ENCODE measurements at regions not wholly inside any gene's neighbourhood (a gene's known extent, or its start where the extent isn't known, plus 50 kb on each side); places are given as distances from the start of the nearest gene placed in this dataset.
"Not testable (repeated sequence)": the region's sequence is repeated elsewhere in the genome, so short reads cannot be mapped to it uniquely, and the experiment has no call there.

DNA sequence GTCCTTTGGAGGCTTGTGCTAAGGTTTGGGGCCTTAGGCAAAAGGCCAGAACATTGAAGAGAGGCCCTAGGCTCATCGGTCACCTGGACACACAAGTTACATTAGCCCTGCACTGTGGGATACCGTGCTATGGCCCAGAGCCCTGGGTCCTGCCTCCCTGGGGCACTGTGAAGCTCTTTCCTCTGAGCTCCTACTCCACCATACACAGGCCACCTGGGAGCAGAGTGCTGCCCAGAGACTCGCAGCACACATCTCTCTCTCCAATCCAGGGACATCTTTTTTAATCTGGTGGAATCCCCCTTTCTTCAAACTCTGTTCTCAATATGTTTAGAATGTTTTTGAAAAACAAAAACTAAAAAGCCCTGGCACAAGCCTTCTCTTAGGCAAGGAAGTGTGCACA is 314.2 kb upstream of the RGS6 start:
- no peak for DNase-seq (ENCODE audit: extremely low read depth in 1 of 11, low read depth in 9 of 11, low spot score in 4 of 11)

GRCh38 chr14:71618716-71619115 is 313.5 kb upstream of the RGS6 start:
- no peak for DNase-seq (ENCODE audit: extremely low read depth in 1 of 11, low read depth in 9 of 11, low spot score in 4 of 11)

DNA sequence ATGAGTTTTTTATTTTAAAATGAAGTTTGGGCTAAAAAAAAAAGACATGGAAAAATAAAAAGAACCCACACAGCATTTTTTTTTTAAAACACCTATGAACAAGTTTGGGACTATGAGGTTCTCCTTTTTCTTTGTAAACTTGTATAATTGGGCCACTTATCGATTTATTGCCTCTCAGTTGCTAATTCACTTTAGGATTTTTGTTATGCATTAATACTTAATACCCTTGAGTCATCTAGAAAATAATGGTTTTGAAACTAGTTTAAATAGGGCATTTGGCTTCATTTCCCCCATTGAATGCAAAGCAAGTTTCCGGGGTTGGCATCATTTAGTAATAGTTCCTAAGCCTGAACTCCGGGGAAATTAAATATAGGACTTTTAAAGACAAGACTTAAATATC is 312.8 kb upstream of the RGS6 start:
- DNase-seq (ENCODE audit: extremely low read depth in 1 of 11, low read depth in 9 of 11, low spot score in 4 of 11), result no peak

- no peak for DNase-seq (ENCODE audit: extremely low read depth in 1 of 11, low read depth in 9 of 11, low spot score in 4 of 11)
These were observed 311.8 kb upstream of the RGS6 start for GRCh38 chr14:71620401-71620800.

GRCh38 chr14:71621276-71621675 is 311.0 kb upstream of the RGS6 start:
- DNase-seq (ENCODE audit: extremely low read depth in 1 of 11, low read depth in 9 of 11, low spot score in 4 of 11), result no peak

DNA sequence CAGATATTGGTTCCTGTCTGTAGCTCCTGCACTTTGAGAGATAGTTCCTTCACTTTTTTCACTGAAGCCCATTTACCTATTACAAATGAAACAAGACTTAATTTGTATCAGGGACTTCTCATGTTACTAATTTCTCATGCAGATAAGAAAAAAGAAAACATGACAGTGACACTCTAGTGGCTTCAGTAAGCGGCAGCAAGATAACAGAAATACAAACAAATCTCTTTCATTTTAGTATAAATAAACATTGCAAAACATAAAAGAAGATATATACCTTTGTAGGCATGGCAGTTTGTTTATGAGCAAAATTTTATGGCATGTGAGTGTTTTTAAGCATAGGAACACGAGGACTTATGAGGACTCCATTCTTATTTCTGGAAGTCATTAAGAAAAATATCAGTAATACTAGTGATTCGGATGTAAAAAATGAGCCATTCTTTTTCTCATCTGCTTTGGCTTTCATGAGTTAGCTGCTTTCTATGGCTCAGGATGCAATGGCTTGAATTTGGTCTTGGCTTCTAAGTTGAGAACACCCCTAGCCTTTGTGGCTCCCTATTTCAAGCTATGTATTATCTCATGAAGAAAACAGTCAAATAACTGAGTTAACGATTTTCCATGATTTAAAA is 310.1 kb upstream of the RGS6 start:
- no peak for DNase-seq (ENCODE audit: extremely low read depth in 1 of 11, low read depth in 9 of 11, low spot score in 4 of 11)

- no peak for DNase-seq (ENCODE audit: extremely low read depth in 1 of 11, low read depth in 9 of 11, low spot score in 4 of 11)
These were observed 308.3 kb upstream of the RGS6 start for GRCh38 chr14:71623939-71624338.

GRCh38 chr14:71625175-71625574 is 307.1 kb upstream of the RGS6 start:
- DNase-seq (ENCODE audit: extremely low read depth in 1 of 11, low read depth in 9 of 11, low spot score in 4 of 11), result no peak

DNA sequence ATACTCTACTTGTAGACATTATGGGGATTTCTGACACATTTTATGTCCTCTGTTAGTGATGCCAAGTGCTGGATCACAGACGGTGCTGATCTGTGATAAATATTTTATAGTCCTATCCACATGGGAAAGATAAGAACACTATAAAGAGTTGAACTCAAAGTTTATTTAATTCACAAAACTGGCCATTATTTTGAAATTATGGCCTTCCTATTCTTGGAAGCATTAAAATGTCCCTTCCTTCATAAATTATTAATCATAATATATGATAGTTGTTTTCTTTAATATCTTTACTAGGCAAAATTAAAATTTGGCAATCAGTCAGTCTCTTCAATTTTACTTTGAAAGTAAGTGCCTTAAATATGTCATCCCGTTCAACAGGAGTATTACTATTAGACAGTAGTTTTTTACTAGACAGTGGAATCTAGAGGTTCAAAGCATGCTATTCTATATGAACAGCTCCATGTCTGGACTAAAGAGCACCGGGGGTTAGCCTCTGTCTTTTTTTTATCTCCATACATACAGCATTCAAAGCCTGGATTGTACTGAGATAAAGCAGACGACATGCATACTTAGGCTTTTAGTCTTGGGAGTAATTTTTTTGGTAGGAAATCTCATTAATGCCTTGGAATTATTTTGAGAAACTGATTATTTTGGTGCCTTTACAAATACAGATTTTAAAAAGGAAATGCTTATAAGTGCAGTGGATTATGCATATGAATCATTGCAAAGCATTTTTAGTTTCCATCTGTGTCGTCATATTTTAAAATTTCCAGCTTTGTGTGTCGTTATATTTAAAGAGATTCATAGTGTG is 306.1 kb upstream of the RGS6 start:
- DNase-seq (ENCODE audit: extremely low read depth in 1 of 11, low read depth in 9 of 11, low spot score in 4 of 11), result peak in 10 of 11 donors; percentile 10 to 53 (median 30)

DNA sequence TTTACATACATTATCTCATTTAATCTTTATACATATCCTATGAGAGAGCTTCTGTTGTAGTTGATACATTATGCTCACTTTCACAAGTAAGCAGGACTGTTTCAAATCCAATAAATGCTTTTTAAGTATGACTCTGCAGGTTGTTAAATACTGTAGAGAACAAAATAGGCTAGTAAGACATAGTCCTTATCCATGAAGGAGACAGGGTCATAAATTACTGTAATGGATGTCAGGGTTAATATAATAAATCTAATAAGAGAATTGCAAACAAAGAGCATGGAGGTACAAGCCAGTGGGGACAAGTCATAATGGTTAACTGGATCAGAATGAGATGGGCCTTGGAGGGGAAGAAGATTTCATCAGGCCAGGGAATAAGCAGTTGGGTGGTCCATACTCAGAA is 303.8 kb upstream of the RGS6 start:
- DNase-seq (ENCODE audit: extremely low read depth in 1 of 11, low read depth in 9 of 11, low spot score in 4 of 11), result no peak

- DNase-seq (ENCODE audit: extremely low read depth in 1 of 11, low read depth in 9 of 11, low spot score in 4 of 11), result no peak
These were observed 303.0 kb upstream of the RGS6 start for GRCh38 chr14:71629250-71629649.

- no peak for DNase-seq (ENCODE audit: extremely low read depth in 1 of 11, low read depth in 9 of 11, low spot score in 4 of 11)
These were observed 302.3 kb upstream of the RGS6 start for GRCh38 chr14:71629765-71630492.

GRCh38 chr14:71631030-71631429 is 301.2 kb upstream of the RGS6 start:
- not testable (repeated sequence) for DNase-seq (ENCODE audit: extremely low read depth in 1 of 11, low read depth in 9 of 11, low spot score in 4 of 11)

GRCh38 chr14:71632440-71632946 is 299.7 kb upstream of the RGS6 start:
- DNase-seq (ENCODE audit: extremely low read depth in 1 of 11, low read depth in 9 of 11, low spot score in 4 of 11), result no peak

DNA sequence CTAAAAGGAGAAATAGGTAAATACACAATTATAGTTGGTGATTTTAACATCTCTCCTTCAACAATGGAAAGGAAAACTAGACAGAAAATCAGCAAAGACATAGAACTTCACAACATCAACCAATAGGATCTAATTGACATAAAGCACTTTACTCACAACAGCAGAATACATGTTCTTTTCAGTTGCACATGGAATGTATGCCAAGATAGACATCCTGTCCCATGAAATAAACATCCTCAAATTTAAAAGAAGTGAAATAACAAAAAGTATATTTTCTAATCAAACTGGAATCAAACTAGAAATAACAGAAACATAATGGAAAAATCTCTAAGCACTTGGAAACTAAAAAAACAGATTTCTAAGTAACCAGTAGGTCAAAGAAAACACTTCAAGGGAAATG is 296.2 kb upstream of the RGS6 start:
- no peak for DNase-seq (ENCODE audit: extremely low read depth in 1 of 11, low read depth in 9 of 11, low spot score in 4 of 11)

DNA sequence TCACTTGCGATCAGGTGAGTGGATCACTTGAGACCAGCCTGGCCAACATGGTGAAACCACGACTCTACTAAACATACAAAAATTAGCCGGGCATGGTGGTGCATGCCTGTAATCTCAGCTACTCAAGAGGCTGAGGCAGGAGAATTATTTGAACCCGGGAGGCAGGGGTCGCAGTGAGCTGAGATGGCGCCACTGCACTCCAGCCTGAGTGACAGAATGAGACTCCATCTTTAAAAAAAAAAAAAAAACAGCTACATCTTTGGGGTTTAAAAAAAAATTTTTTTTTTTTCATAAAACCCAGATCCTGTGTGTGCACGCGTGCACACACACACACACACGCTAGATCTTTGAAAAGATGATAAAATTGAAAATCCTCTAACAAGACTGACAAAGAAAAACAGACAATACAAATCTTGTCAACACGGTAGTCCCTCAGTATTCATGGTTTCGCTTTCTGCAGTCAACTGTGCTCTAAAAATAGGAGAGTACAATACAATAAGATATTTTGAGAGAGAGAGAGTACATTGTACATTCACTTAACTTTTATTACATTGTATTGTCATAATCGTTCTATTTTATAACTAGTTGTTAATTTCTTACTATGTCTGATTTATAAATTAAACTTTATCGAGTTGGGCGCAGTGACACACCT is 295.3 kb upstream of the RGS6 start:
- no peak for DNase-seq (ENCODE audit: extremely low read depth in 1 of 11, low read depth in 9 of 11, low spot score in 4 of 11)

DNA sequence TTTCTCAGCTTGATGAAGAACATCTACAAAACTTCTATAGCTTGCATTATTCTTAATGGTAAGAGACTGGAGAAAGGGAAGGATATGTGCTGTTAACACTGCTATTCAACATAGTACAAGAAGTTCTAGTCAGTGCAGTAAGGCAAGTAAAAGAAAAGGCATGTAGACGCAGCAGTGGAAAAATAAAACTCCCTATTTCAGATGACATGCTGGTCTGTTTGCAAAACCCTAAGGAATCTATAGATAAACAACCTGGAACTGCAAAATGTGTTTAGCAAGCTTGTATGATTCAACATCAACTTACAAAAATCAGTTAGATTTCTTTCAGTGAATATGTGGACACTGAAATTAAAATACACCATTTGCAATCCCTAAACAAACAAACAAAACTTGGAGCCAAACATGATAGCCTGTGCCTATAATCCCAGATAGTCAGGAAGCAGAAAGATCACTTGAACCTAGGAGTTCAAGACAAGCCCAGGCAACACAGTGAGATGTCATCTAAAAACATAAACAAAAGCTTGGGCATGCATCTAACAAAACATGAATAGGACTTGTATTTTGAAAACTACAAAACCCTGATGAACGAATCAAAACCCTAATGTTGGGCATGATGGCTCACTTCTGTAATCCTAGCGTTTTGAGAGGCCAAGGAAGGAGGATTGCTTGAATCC is 293.6 kb upstream of the RGS6 start:
- no peak for DNase-seq (ENCODE audit: extremely low read depth in 1 of 11, low read depth in 9 of 11, low spot score in 4 of 11)

- DNase-seq (ENCODE audit: extremely low read depth in 1 of 11, low read depth in 9 of 11, low spot score in 4 of 11), result no peak
These were observed 289.5 kb upstream of the RGS6 start for GRCh38 chr14:71642715-71643114.

DNA sequence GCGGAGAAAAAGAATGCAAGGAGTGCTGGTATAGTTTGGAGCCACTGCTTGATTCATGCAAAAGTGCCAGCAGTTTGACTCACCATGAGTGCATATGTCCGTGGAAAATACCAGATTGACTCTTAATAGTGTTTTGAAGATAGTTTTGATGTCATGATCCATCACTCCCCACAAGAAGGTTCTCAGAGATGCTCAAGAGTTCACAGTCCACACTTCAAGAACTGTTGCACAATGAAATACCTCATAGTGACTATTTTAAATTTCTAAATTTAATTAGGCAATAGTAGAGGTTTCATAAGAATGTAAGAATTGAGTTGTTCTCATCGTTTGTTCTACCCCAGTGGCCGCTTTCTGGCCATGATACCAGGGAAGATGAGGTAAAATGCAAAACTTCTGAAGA is 286.6 kb upstream of the RGS6 start:
- DNase-seq (ENCODE audit: extremely low read depth in 1 of 11, low read depth in 9 of 11, low spot score in 4 of 11), result no peak
